Nephron progenitor cell (in vitro differentiated cells): ENCODE measurements at regions not wholly inside any gene's neighbourhood (a gene's known extent, or its start where the extent isn't known, plus 50 kb on each side); places are given as distances from the start of the nearest gene placed in this dataset.
A peak's percentile ranks its signal among the peaks of the same experiment; 100 is the strongest.

Experiments used
- DNase-seq: peaks from one replicate; pipeline ENCODE4 v3.0.0; 2021
- H3K27ac Mint-ChIP-seq: 2 replicates; pipeline ENCODE4 v1.8.0; 2021; ENCODE audit warnings: mild to moderate bottlenecking, moderate library complexity, mixed read lengths
- H3K27me3 Mint-ChIP-seq: 2 replicates; pipeline ENCODE4 v1.8.0; 2021; ENCODE audit warnings: mild to moderate bottlenecking, low read depth, mixed read lengths; ENCODE audit not compliant: poor library complexity
- H3K36me3 Mint-ChIP-seq: 2 replicates; pipeline ENCODE4 v1.8.0; 2021; ENCODE audit warnings: low read depth, mixed read lengths
- H3K4me1 Mint-ChIP-seq: 2 replicates; pipeline ENCODE4 v1.8.0; 2021; ENCODE audit warnings: mixed read lengths
- H3K4me3 Mint-ChIP-seq: 2 replicates; pipeline ENCODE4 v1.8.0; 2021; ENCODE audit warnings: mild to moderate bottlenecking, moderate library complexity, mixed read lengths
- H3K9me3 Mint-ChIP-seq: 2 replicates; pipeline ENCODE4 v1.8.0; 2021; ENCODE audit warnings: mild to moderate bottlenecking, moderate library complexity, mixed read lengths
- CTCF ChIP-seq: fragments of 200-600 bp; sonication (generic); IDR thresholded peaks from 2 replicates; pipeline ENCODE4 v1.5.0; 2021; ENCODE audit warnings: antibody characterized with exemption

- no peak for DNase-seq
- Mint-ChIP-seq H3K4me3 (no peak overlapping the region), H3K27me3 (peaks cover 3% of the 10 kb centered on the region), H3K27ac (no peak overlapping the region), H3K4me1 (no peaks in the 10 kb centered on the region), H3K36me3 (no peaks in the 10 kb centered on the region), H3K9me3 (no peaks in the 10 kb centered on the region)
- no peak for TF ChIP-seq CTCF
Observed at GRCh38 chr6:74742793-74743508, 462.9 kb downstream of the COL12A1 start.

- Mint-ChIP-seq H3K27ac (no peak overlapping the region), H3K4me1 (no peaks in the 10 kb centered on the region), H3K4me3 (no peak overlapping the region), H3K9me3 (no peaks in the 10 kb centered on the region), H3K36me3 (no peaks in the 10 kb centered on the region), H3K27me3 (peaks cover 3% of the 10 kb centered on the region)
- no peak for TF ChIP-seq CTCF
- DNase-seq: peak; percentile 15
Observed at GRCh38 chr6:74741646-74742045, 464.2 kb downstream of the COL12A1 start.

GRCh38 chr6:74735304-74735703 is 470.5 kb downstream of the COL12A1 start:
- peaks cover 4% of the 10 kb centered on the region for H3K9me3 Mint-ChIP-seq
- DNase-seq: no peak
- no peak for TF ChIP-seq CTCF
- H3K4me1 Mint-ChIP-seq: peaks cover 17% of the 10 kb centered on the region
- H3K4me3 Mint-ChIP-seq: no peak overlapping the region
- H3K27me3 Mint-ChIP-seq: peaks cover 3% of the 10 kb centered on the region
- no peak overlapping the region for H3K27ac Mint-ChIP-seq
- H3K36me3 Mint-ChIP-seq: no peaks in the 10 kb centered on the region

- peaks cover 4% of the 10 kb centered on the region for H3K9me3 Mint-ChIP-seq
- no peaks in the 10 kb centered on the region for H3K36me3 Mint-ChIP-seq
- H3K4me3 Mint-ChIP-seq: no peak overlapping the region
- H3K27ac Mint-ChIP-seq: no peak overlapping the region
- no peak for TF ChIP-seq CTCF
- peaks cover 3% of the 10 kb centered on the region for H3K27me3 Mint-ChIP-seq
- peaks cover 17% of the 10 kb centered on the region for H3K4me1 Mint-ChIP-seq
- no peak for DNase-seq
Observed at GRCh38 chr6:74734901-74735300, 471.0 kb downstream of the COL12A1 start.

GRCh38 chr6:74733830-74734620 is 471.8 kb downstream of the COL12A1 start:
- H3K36me3 Mint-ChIP-seq: no peaks in the 10 kb centered on the region
- TF ChIP-seq CTCF: no peak
- no peak overlapping the region for H3K4me3 Mint-ChIP-seq

More at GRCh38 chr6:74733830-74734620, 471.8 kb downstream of the COL12A1 start:
- Mint-ChIP-seq H3K27ac (no peak overlapping the region), H3K9me3 (peaks cover 4% of the 10 kb centered on the region), H3K27me3 (peaks cover 3% of the 10 kb centered on the region), H3K4me1 (peaks cover 17% of the 10 kb centered on the region)
- no peak for DNase-seq
